Keratinocyte (primary cell): ENCODE measurements at regions not wholly inside any gene's neighbourhood (a gene's known extent, or its start where the extent isn't known, plus 50 kb on each side); places are given as distances from the start of the nearest gene placed in this dataset.
"Not testable (repeated sequence)": the region's sequence is repeated elsewhere in the genome, so short reads cannot be mapped to it uniquely, and the experiment has no call there.

ENCODE experiments used
- DNase-seq: peaks from one replicate; pipeline ENCODE4 v3.0.0-alpha.2; 2011; ENCODE audit warnings: low read depth, missing footprints, low spot score
- FAIRE-seq: peaks from 2 replicates; lab custom pipeline; 2011; peaks lifted over from hg19 to GRCh38; lab: Jason Lieb, UNC
- H2AFZ ChIP-seq: 2 replicates; pipeline ENCODE4 v1.6.0; 2012; ENCODE audit warnings: low read length, control low read depth, inconsistent platforms; ENCODE audit not compliant: control insufficient read depth
- H3K27ac ChIP-seq: 2 replicates; pipeline ENCODE4 v1.5.1; 2011; ENCODE audit warnings: low read length; ENCODE audit not compliant: control insufficient read depth, insufficient read depth
- H3K27me3 ChIP-seq: 3 replicates; pipeline ENCODE4 v1.6.0; 2011; ENCODE audit warnings: low read length; ENCODE audit not compliant: control insufficient read depth, insufficient read depth; ENCODE audit errors: extremely low read depth
- H3K36me3 ChIP-seq, 2 experiments: 2 replicates in 1 of 2; 3 replicates in 1 of 2; pipeline ENCODE4 v1.5.1; 2011; ENCODE audit warnings: low read length in 2 of 2, mild to moderate bottlenecking in 1 of 2; ENCODE audit not compliant: control insufficient read depth in 2 of 2, insufficient read depth in 2 of 2; ENCODE audit errors: extremely low read depth in 1 of 2
- H3K4me1 ChIP-seq: 3 replicates; pipeline ENCODE4 v1.5.1; 2011; ENCODE audit warnings: low read length; ENCODE audit not compliant: control insufficient read depth, insufficient read depth; ENCODE audit errors: extremely low read depth
- H3K4me2 ChIP-seq: 3 replicates; pipeline ENCODE4 v1.6.0; 2011; ENCODE audit warnings: low read depth, low read length; ENCODE audit not compliant: control insufficient read depth, insufficient read depth; ENCODE audit errors: extremely low read depth
- H3K4me3 ChIP-seq, 3 experiments: fragments of 200-600 bp in 1 of 3; sonication (generic) in 1 of 3; 2 replicates in 2 of 3; 3 replicates in 1 of 3; pipeline ENCODE4 v1.5.1; 2011 to 2016; ENCODE audit warnings: low read length in 3 of 3, mild to moderate bottlenecking in 3 of 3, control low read depth in 2 of 3, inconsistent platforms in 1 of 3, low read depth in 1 of 3, mixed read lengths in 1 of 3, mixed run types in 1 of 3, moderate library complexity in 1 of 3; ENCODE audit not compliant: control insufficient read depth in 2 of 3, insufficient read depth in 2 of 3; ENCODE audit errors: extremely low read depth in 1 of 3
- H3K79me2 ChIP-seq: 2 replicates; pipeline ENCODE4 v1.6.0; 2012; ENCODE audit warnings: low read length; ENCODE audit not compliant: control insufficient read depth, insufficient read depth
- H3K9ac ChIP-seq: 3 replicates; pipeline ENCODE4 v1.6.0; 2011; ENCODE audit warnings: low read length; ENCODE audit not compliant: control insufficient read depth, insufficient read depth; ENCODE audit errors: extremely low read depth
- H3K9me1 ChIP-seq: 3 replicates; pipeline ENCODE4 v1.6.0; 2011; ENCODE audit warnings: low read length; ENCODE audit not compliant: control insufficient read depth, insufficient read depth; ENCODE audit errors: extremely low read depth
- H3K9me3 ChIP-seq: 2 replicates; pipeline ENCODE4 v1.5.1; 2012; ENCODE audit warnings: low read depth, low read length; ENCODE audit not compliant: control insufficient read depth
- H4K20me1 ChIP-seq: 3 replicates; pipeline ENCODE4 v1.6.0; 2011; ENCODE audit warnings: low read length; ENCODE audit not compliant: control insufficient read depth, insufficient read depth; ENCODE audit errors: extremely low read depth
- CTCF ChIP-seq, 3 experiments: IDR thresholded peaks in 1 of 3; conservative IDR thresholded peaks in 1 of 3; optimal IDR thresholded peaks in 1 of 3; 2 replicates in 2 of 3; 3 replicates in 1 of 3; pipeline versions ENCODE3 to v1.5.1; 2011; ENCODE audit warnings: low read length in 3 of 3, mild to moderate bottlenecking in 3 of 3, moderate library complexity in 2 of 3, control low read depth in 1 of 3, inconsistent platforms in 1 of 3; ENCODE audit not compliant: insufficient read depth in 2 of 3; ENCODE audit errors: extremely low read depth in 1 of 3
- EZH2 ChIP-seq: IDR thresholded peaks from one replicate; pipeline ENCODE4 v1.6.1; 2012; ENCODE audit warnings: inconsistent platforms, mild to moderate bottlenecking, low read length, moderate library complexity
- dilution Hi-C: fragments of 300-500 bp; cut with MboI; formaldehyde crosslinking; loops from one replicate; pipeline ENCODE4 v1.7.0; 2020; ENCODE audit warnings: low sequenced_read_pairs; ENCODE audit not compliant: extremely low pct_ligation_motif_present

- H3K4me3 ChIP-seq, result no peak overlapping the region
- H3K9me1 ChIP-seq, result no peaks in the 10 kb centered on the region
- no peaks in the 10 kb centered on the region for H3K27me3 ChIP-seq
- dilution Hi-C loops, result no loop called here
- H3K4me1 ChIP-seq, result no peaks in the 10 kb centered on the region
- H3K9ac ChIP-seq, result no peak overlapping the region
- no peak for TF ChIP-seq CTCF (optimal IDR thresholded peaks at IDR 0.05 in 1 of 3, IDR thresholded peaks at IDR 0.05 in 1 of 3, conservative IDR thresholded peaks at IDR 0.05 in 1 of 3; ENCODE audit: extremely low read depth in 1 of 3, insufficient read depth in 2 of 3, low read length in 3 of 3)
- no peak for TF ChIP-seq EZH2
- FAIRE-seq, result no peak
- no peaks in the 10 kb centered on the region for H3K79me2 ChIP-seq
- DNase-seq, result no peak
- H2AFZ ChIP-seq, result no peak overlapping the region
- no peaks in the 10 kb centered on the region for H3K9me3 ChIP-seq
- H3K27ac ChIP-seq, result no peak overlapping the region
- H3K36me3 ChIP-seq, result no peaks in the 10 kb centered on the region
- no peaks in the 10 kb centered on the region for H4K20me1 ChIP-seq
- H3K4me2 ChIP-seq, result no peak overlapping the region
Observed at GRCh38 chrX:34270434-34270833, 138.3 kb upstream of the FAM47A start.

- dilution Hi-C loops, result no loop called here
- DNase-seq, result no peak
Observed at GRCh38 chrX:34238896-34239295, 106.8 kb upstream of the FAM47A start.

GRCh38 chrX:34230156-34230555, 98.0 kb upstream of the FAM47A start:
- H3K9ac ChIP-seq, H3K79me2 ChIP-seq, H2AFZ ChIP-seq, H3K4me3 ChIP-seq, H3K9me1 ChIP-seq, H4K20me1 ChIP-seq, H3K4me2 ChIP-seq, H3K4me1 ChIP-seq, DNase-seq, H3K27me3 ChIP-seq, H3K36me3 ChIP-seq, H3K27ac ChIP-seq, FAIRE-seq, H3K9me3 ChIP-seq, dilution Hi-C loops: not testable (repeated sequence)

More at GRCh38 chrX:34238896-34239295, 106.8 kb upstream of the FAM47A start:
- H2AFZ ChIP-seq, result no peak overlapping the region
- no peak overlapping the region for H3K9ac ChIP-seq
- no peaks in the 10 kb centered on the region for H3K4me1 ChIP-seq
- no peaks in the 10 kb centered on the region for H3K79me2 ChIP-seq
- H4K20me1 ChIP-seq, result no peaks in the 10 kb centered on the region
- H3K27ac ChIP-seq, result no peak overlapping the region
- H3K27me3 ChIP-seq, result no peaks in the 10 kb centered on the region
- no peaks in the 10 kb centered on the region for H3K9me3 ChIP-seq
- FAIRE-seq, result no peak
- no peaks in the 10 kb centered on the region for H3K9me1 ChIP-seq
- TF ChIP-seq CTCF (optimal IDR thresholded peaks at IDR 0.05 in 1 of 3, IDR thresholded peaks at IDR 0.05 in 1 of 3, conservative IDR thresholded peaks at IDR 0.05 in 1 of 3; ENCODE audit: extremely low read depth in 1 of 3, insufficient read depth in 2 of 3, low read length in 3 of 3), result no peak
- no peak for TF ChIP-seq EZH2
- H3K4me2 ChIP-seq, result no peak overlapping the region
- no peaks in the 10 kb centered on the region for H3K36me3 ChIP-seq
- H3K4me3 ChIP-seq, result no peak overlapping the region
